C4-2B (cell line): ENCODE measurements at regions not wholly inside any gene's neighbourhood (a gene's known extent, or its start where the extent isn't known, plus 50 kb on each side); places are given as distances from the start of the nearest gene placed in this dataset.

Source experiments
- ZFX ChIP-seq: fragments of 450-650 bp; IDR thresholded peaks from 2 replicates; pipeline ENCODE4 v1.6.1; 2017
- TF ChIP-seq, protein P1 (sequence below): fragments of 450-650 bp; conservative IDR thresholded peaks from 2 replicates; pipeline ENCODE4 v1.5.1; 2017; ENCODE audit warnings: mild to moderate bottlenecking

DNA sequence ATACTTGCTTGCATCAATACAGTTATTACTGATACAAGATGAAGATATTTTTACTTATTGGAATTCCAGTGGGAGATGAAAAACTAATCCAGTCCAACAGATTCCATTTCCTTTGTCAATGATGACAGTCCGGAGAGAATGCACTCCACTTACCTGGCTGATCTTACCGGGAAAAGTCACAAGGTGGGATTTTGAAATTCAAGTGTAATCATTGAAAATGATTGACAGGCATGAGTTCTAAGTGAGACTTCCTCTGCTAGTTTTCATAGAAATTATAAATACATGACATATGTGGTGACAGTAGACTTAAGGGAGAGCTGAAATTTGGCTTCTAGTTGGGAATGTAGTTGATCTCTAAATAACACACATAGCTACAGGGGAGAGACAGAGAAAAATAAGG, 859.9 kb downstream of the FAT4 start:
- TF ChIP-seq, protein P1, sequence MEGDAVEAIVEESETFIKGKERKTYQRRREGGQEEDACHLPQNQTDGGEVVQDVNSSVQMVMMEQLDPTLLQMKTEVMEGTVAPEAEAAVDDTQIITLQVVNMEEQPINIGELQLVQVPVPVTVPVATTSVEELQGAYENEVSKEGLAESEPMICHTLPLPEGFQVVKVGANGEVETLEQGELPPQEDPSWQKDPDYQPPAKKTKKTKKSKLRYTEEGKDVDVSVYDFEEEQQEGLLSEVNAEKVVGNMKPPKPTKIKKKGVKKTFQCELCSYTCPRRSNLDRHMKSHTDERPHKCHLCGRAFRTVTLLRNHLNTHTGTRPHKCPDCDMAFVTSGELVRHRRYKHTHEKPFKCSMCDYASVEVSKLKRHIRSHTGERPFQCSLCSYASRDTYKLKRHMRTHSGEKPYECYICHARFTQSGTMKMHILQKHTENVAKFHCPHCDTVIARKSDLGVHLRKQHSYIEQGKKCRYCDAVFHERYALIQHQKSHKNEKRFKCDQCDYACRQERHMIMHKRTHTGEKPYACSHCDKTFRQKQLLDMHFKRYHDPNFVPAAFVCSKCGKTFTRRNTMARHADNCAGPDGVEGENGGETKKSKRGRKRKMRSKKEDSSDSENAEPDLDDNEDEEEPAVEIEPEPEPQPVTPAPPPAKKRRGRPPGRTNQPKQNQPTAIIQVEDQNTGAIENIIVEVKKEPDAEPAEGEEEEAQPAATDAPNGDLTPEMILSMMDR, result no peak
- TF ChIP-seq ZFX, result no peak
